H1 (cell line): ENCODE measurements at regions not wholly inside any gene's neighbourhood (a gene's known extent, or its start where the extent isn't known, plus 50 kb on each side); places are given as distances from the start of the nearest gene placed in this dataset.

Experiments used
- CTCF ChIA-PET: fragments of 300-600 bp; sonication (Branson Sonifier 250); formaldehyde crosslinking; loops from one replicate; lab custom pipeline; 2021; ENCODE audit not compliant: partially characterized antibody; lab: Charles Lee
- POLR2A ChIA-PET: fragments of 300-600 bp; sonication (Branson Sonifier 250); formaldehyde crosslinking; loops from one replicate; lab custom pipeline; 2021; ENCODE audit warnings: inconsistent platforms; ENCODE audit not compliant: partially characterized antibody; lab: Charles Lee
- DNase-seq, 2 experiments: peaks; one replicate each; pipeline versions ENCODE4 v3.0.0 to v3.0.0-alpha.2; 2010 to 2022; ENCODE audit warnings: low spot score in 2 of 2, low read depth in 1 of 2, mixed read lengths in 1 of 2
- FAIRE-seq: peaks from 2 replicates; lab custom pipeline; 2011; peaks lifted over from hg19 to GRCh38; lab: Jason Lieb, UNC
- H2AFZ ChIP-seq: 2 replicates; pipeline ENCODE4 v1.8.1; 2012; ENCODE audit warnings: low read length, inconsistent platforms
- H2AK5ac ChIP-seq: 2 replicates; pipeline ENCODE4 v1.6.1; 2013; ENCODE audit warnings: low read depth, low read length
- H2BK120ac ChIP-seq: replicated peaks from 2 replicates; pipeline ENCODE3; 2013; ENCODE audit warnings: low read depth, low read length, inconsistent platforms
- H2BK12ac ChIP-seq: 2 replicates; pipeline ENCODE4 v1.6.1; 2013; ENCODE audit warnings: low read depth, low read length
- H2BK15ac ChIP-seq: 2 replicates; pipeline ENCODE4 v1.6.1; 2013; ENCODE audit warnings: low read length
- H2BK20ac ChIP-seq: 2 replicates; pipeline ENCODE4 v1.6.1; 2013; ENCODE audit warnings: low read length
- H2BK5ac ChIP-seq: 2 replicates; pipeline ENCODE4 v1.6.1; 2013; ENCODE audit warnings: low read depth, low read length
- H3K14ac ChIP-seq: 2 replicates; pipeline ENCODE4 v1.6.1; 2013; ENCODE audit warnings: inconsistent platforms; ENCODE audit not compliant: insufficient read length
- H3K18ac ChIP-seq: 2 replicates; pipeline ENCODE4 v1.6.1; 2013; ENCODE audit warnings: low read length; ENCODE audit errors: extremely low read depth
- H3K23ac ChIP-seq: 2 replicates; pipeline ENCODE4 v1.6.1; 2013; ENCODE audit warnings: inconsistent platforms; ENCODE audit not compliant: insufficient read length
- H3K23me2 ChIP-seq: 2 replicates; pipeline ENCODE4 v1.6.1; 2013; ENCODE audit warnings: low read depth, low read length
- H3K27ac ChIP-seq: 2 replicates; pipeline ENCODE4 v1.6.1; 2011; ENCODE audit warnings: low read depth, low read length, inconsistent platforms
- H3K27me3 ChIP-seq, 4 experiments: replicated peaks in 1 of 4; 1 replicate in 1 of 4; 2 replicates in 3 of 4; pipeline versions ENCODE4 v1.6.1 to v1.8.1; 2011 to 2013; ENCODE audit warnings: low read length in 3 of 4, mild to moderate bottlenecking in 3 of 4, inconsistent platforms in 2 of 4, mixed read lengths in 2 of 4, moderate library complexity in 1 of 4; ENCODE audit not compliant: control insufficient read depth in 3 of 4, insufficient read depth in 3 of 4; ENCODE audit errors: extremely low read depth in 1 of 4
- H3K36me3 ChIP-seq, 4 experiments: 2 replicates each; pipeline versions ENCODE4 v1.6.1 to v1.8.1; 2011 to 2013; ENCODE audit warnings: mild to moderate bottlenecking in 4 of 4, low read length in 3 of 4, moderate library complexity in 2 of 4, control low read depth in 1 of 4, inconsistent platforms in 1 of 4; ENCODE audit not compliant: insufficient read depth in 4 of 4, control insufficient read depth in 2 of 4
- H3K4ac ChIP-seq: replicated peaks from 2 replicates; pipeline ENCODE3; 2013; ENCODE audit warnings: low read length, low read depth, mixed read lengths, inconsistent platforms; ENCODE audit not compliant: insufficient read length
- H3K4me1 ChIP-seq, 4 experiments: replicated peaks in 1 of 4; 1 replicate in 1 of 4; 2 replicates in 3 of 4; pipeline versions ENCODE4 v1.6.1 to v1.8.1; 2011 to 2013; ENCODE audit warnings: low read length in 3 of 4, inconsistent platforms in 2 of 4, mixed read lengths in 1 of 4; ENCODE audit not compliant: insufficient read depth in 4 of 4, control insufficient read depth in 3 of 4
- H3K4me2 ChIP-seq, 2 experiments: 2 replicates each; pipeline versions ENCODE4 v1.6.1 to v1.8.1; 2011 to 2013; ENCODE audit warnings: low read depth in 2 of 2, low read length in 2 of 2, control low read depth in 1 of 2, inconsistent platforms in 1 of 2, mild to moderate bottlenecking in 1 of 2; ENCODE audit not compliant: insufficient read depth in 1 of 2
- H3K4me3 ChIP-seq, 4 experiments: fragments of 200-600, 300-600 bp in 1 of 4; sonication (generic), shearing (Covaris generic), sonication (Bioruptor Twin) in 1 of 4; 2 replicates each; pipeline versions ENCODE4 v1.5.1 to v1.8.1; 2011 to 2016; ENCODE audit warnings: low read length in 4 of 4, low read depth in 3 of 4, control low read depth in 2 of 4, inconsistent platforms in 2 of 4, mild to moderate bottlenecking in 2 of 4, mixed read lengths in 1 of 4, moderate library complexity in 1 of 4; ENCODE audit not compliant: insufficient read depth in 2 of 4; ENCODE audit errors: extremely low read depth in 1 of 4
- H3K56ac ChIP-seq: replicated peaks from 2 replicates; pipeline ENCODE3; 2013; ENCODE audit warnings: low read depth, mild to moderate bottlenecking, mixed read lengths, low read length, inconsistent platforms; ENCODE audit not compliant: insufficient read length
- H3K79me1 ChIP-seq: 2 replicates; pipeline ENCODE4 v1.6.1; 2013; ENCODE audit warnings: low read depth, low read length, control low read depth
- H3K79me2 ChIP-seq, 2 experiments: 2 replicates each; pipeline versions ENCODE4 v1.6.1 to v1.8.1; 2012 to 2013; ENCODE audit warnings: low read length in 2 of 2, mild to moderate bottlenecking in 2 of 2, inconsistent platforms in 1 of 2; ENCODE audit not compliant: insufficient read depth in 2 of 2, control insufficient read depth in 1 of 2
- H3K9ac ChIP-seq, 4 experiments: replicated peaks in 1 of 4; 1 replicate in 1 of 4; 2 replicates in 3 of 4; pipeline versions ENCODE4 v1.6.1 to v1.8.1; 2011 to 2013; ENCODE audit warnings: low read depth in 3 of 4, low read length in 3 of 4, control low read depth in 2 of 4, mild to moderate bottlenecking in 2 of 4, moderate library complexity in 2 of 4, inconsistent platforms in 1 of 4; ENCODE audit errors: extremely low read depth in 1 of 4
- H3K9me3 ChIP-seq, 2 experiments: 2 replicates each; pipeline versions ENCODE4 v1.6.1 to v1.8.1; 2012 to 2013; ENCODE audit warnings: mild to moderate bottlenecking in 2 of 2, moderate library complexity in 2 of 2, control low read depth in 1 of 2, inconsistent platforms in 1 of 2, low read depth in 1 of 2, low read length in 1 of 2, mixed read lengths in 1 of 2; ENCODE audit not compliant: insufficient read depth in 2 of 2
- H4K20me1 ChIP-seq, 2 experiments: replicated peaks in 1 of 2; 2 replicates each; pipeline versions ENCODE3 to v1.8.1; 2011 to 2013; ENCODE audit warnings: inconsistent platforms in 2 of 2, low read length in 2 of 2, mild to moderate bottlenecking in 1 of 2; ENCODE audit not compliant: insufficient read depth in 2 of 2, control insufficient read depth in 1 of 2
- H4K5ac ChIP-seq: 2 replicates; pipeline ENCODE4 v1.6.1; 2013; ENCODE audit warnings: low read length, low read depth, mixed read lengths, inconsistent platforms; ENCODE audit not compliant: insufficient read length
- H4K8ac ChIP-seq: 2 replicates; pipeline ENCODE4 v1.8.0; 2013; ENCODE audit warnings: mild to moderate bottlenecking, moderate library complexity, low read length, inconsistent platforms; ENCODE audit not compliant: insufficient read depth; ENCODE audit errors: extremely low read depth
- H4K91ac ChIP-seq: replicated peaks from 2 replicates; pipeline ENCODE3; 2013; ENCODE audit warnings: low read length, mixed read lengths, inconsistent platforms; ENCODE audit not compliant: insufficient read length
- KDM1A ChIP-seq: fragments of 200-600, 300-600 bp; sonication (generic); IDR thresholded peaks from 2 replicates; pipeline ENCODE4 v1.7.1; 2016; ENCODE audit warnings: mild to moderate bottlenecking, low read length, borderline replicate concordance
- KDM4A ChIP-seq: IDR thresholded peaks from one replicate; pipeline ENCODE4 v1.7.1; 2012; ENCODE audit warnings: low read depth, mild to moderate bottlenecking, moderate library complexity, low read length, inconsistent platforms; ENCODE audit not compliant: severe bottlenecking
- SIRT6 ChIP-seq: IDR thresholded peaks from one replicate; pipeline ENCODE4 v1.7.1; 2012; ENCODE audit warnings: low read length, inconsistent platforms
- TAF1 ChIP-seq: IDR thresholded peaks from 2 replicates; pipeline ENCODE4 v1.6.1; 2011; ENCODE audit warnings: mild to moderate bottlenecking, low read depth, low read length
- WGBS, 2 experiments: shearing (Covaris generic) in 1 of 2; methylation state at CpG; one replicate each; pipeline versions ENCODE4 v1.1.6 to v1.1.7; 2013 to 2015; ENCODE audit warnings: low lambda C conversion rate in 2 of 2, mixed read lengths in 2 of 2, inconsistent platforms in 1 of 2, low coverage in 1 of 2, missing lambda C conversion rate in 1 of 2; ENCODE audit not compliant: insufficient replicate concordance in 2 of 2, insufficient coverage in 1 of 2, insufficient read length in 1 of 2; ENCODE audit errors: extremely low coverage in 1 of 2, missing lambda C conversion rate in 1 of 2; 5-methylcytosine and 5-hydroxymethylcytosine counted together

GRCh38 chr13:80591976-80592740 lies 251.2 kb upstream of the SPRY2 start:
- no peak for TF ChIP-seq TAF1
- no peak for TF ChIP-seq SIRT6
- no peak for TF ChIP-seq KDM1A
- TF ChIP-seq KDM4A = no peak
- Histone ChIP-seq H3K4me1 (no peaks in the 10 kb centered on the region; a peak in 2 of 7 replicates), H4K8ac (no peak overlapping the region), H3K4me2 (no peak overlapping the region), H4K5ac (no peak overlapping the region), H3K27me3 (no peaks in the 10 kb centered on the region), H2BK20ac (no peak overlapping the region), H2BK120ac (no peak overlapping the region), H3K23ac (no peak overlapping the region), H3K23me2 (no peaks in the 10 kb centered on the region), H2AFZ (no peak overlapping the region), H4K20me1 (no peaks in the 10 kb centered on the region), H3K79me2 (no peaks in the 10 kb centered on the region), H3K27ac (no peak overlapping the region), H3K36me3 (no peaks in the 10 kb centered on the region), H3K4me3 (no peak overlapping the region), H3K4ac (no peak overlapping the region), H3K56ac (no peak overlapping the region), H3K9me3 (0 out of 4 replicates have a peak, but pooled peaks cover 0 to 3% of the 10 kb centered on the region in 2 experiments), H3K9ac (no peak overlapping the region), H2BK12ac (no peak overlapping the region), H2AK5ac (no peak overlapping the region), H3K18ac (no peak overlapping the region), H2BK15ac (no peak overlapping the region), H3K79me1 (no peaks in the 10 kb centered on the region), H4K91ac (no peak overlapping the region), H2BK5ac (no peak overlapping the region), H3K14ac (no peak overlapping the region)
- 86% methylated on average over 4 of the region's 4 CpGs; no CpG with 5 or more reads in 1 of the 2 experiments for WGBS, 2 experiments
- POLR2A ChIA-PET = no interaction called here
- FAIRE-seq (no peak), DNase-seq (no peak)
- CTCF ChIA-PET = no interaction called here
